NCI-H2171 (cell line): ENCODE measurements at regions not wholly inside any gene's neighbourhood (a gene's known extent, or its start where the extent isn't known, plus 50 kb on each side); places are given as distances from the start of the nearest gene placed in this dataset.
"Not testable (repeated sequence)": the region's sequence is repeated elsewhere in the genome, so short reads cannot be mapped to it uniquely, and the experiment has no call there.

Experiments used
- DNase-seq: peaks from one replicate; lab custom pipeline; 2025; lab: John Stamatoyannopoulos, UW

- not testable (repeated sequence) for DNase-seq
Observed at GRCh38 chr21:27984663-27985325, 1007.9 kb downstream of the LTN1 start.

DNA sequence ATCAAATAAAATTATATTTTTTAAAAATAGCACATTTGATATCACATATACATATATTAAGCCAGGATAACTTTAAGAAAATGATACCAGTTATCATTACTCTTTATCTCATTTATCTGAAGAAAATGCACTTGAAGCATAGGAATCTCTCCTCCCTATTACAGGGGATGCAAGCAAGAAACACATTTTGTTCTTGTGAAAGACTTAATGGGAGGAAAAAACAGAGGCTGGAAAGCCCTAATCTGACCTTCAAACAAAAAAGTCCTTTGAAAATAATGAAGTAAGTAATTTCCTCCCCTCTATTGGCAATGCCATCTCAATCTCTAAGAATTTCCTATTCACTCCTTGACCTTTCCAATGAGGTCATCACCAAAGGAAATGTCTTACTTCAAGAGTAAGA, 1012.6 kb upstream of the ADAMTS5 start:
- DNase-seq = not testable (repeated sequence)

- DNase-seq = no peak
Observed at GRCh38 chr21:27975514-27975913, 1008.6 kb upstream of the ADAMTS5 start.

DNA sequence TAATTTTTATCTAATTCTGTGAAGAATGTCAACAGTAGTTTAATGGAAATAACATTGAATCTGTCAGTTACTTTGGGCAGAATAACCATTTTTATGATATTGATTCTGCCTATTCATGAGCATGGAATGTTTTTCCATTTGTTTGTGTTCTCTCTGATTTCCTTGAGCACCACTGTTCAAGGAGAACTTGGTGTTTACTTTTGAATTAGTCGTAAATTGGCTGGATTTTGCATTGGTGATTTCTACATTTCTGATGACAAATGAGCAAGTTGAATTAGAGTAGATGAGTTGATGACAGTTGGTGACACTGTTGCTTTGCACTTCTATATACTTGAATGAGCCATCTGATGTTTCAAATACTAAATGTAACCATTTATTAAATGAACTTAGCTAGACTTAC, 1007.3 kb upstream of the ADAMTS5 start:
- not testable (repeated sequence) for DNase-seq

DNA sequence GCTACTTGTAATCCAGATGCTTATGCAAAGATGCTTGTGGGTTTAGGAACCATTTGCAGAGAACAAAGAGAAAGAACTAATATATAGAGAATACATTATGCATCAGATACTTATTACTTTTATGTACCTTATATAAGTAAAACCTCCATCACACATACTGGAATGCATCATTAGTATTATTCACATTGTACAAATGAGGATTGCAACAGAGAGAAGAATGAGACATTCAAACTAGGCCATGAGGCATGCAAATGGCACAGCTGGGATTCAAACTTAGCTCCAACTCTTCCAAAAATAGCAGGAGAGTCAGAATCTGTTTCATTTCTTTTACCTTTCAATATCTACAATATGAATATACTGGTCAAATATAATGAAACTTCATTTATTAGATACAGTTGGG, 1001.4 kb upstream of the ADAMTS5 start:
- DNase-seq = not testable (repeated sequence)

DNA sequence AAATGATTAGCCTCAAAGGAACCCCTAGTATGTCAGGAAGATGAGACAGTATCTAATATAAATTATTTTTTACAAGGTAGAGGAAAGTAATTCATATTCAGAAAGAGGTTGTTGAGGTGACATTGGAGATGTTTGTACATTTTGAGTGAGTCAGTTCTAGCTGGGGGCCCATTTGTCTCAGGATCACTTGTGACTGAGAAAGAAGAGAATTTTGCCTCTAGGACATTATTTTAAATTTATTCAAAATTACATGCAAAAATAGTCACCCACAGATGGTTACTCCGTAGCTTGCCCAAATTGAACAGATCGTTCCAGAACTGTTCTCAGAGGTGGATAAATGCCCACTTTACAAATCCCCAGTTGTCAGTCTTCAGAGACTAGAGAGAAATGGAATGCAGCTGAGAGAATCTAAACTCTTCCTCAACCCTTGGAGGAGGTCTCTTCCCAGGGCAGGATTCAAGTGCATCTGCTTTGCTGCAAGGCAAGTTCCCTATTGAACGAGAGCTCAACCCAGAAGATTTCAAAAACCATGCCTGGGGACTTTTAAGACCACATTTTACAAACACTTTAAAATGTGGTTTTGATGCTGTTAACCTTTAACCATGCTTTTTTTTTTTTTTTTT, 987.8 kb upstream of the ADAMTS5 start:
- DNase-seq = no peak

DNA sequence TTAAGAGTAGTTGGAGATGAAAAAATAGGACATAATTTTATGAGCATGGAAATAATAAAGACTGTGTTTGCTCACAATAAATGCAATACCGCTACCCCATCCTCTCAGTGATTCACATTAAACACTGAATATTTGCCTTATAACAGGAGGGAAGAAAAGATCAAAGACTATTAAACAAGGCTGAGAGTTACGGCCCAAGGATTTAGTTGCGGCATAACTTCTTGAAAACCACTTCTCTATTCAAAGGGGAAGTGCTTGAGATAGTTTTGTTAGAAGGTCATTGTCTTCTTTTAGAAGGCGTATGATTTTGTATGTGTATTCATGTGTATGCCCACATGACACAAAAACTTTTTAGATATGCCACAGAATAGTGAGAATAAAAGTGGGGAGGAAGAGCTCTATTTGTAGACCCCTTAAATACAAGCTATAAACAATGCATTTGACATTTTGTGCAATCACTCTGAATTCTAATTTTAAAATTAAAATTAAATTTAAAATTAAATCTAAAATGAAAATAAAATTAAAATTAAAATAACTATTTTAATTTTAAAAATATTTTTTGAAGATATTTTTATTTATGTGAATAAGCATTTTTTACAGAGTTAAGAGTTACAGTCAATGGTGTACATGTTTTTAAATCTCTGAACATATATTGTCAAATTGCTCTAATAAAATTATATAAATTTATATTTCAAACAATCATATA, 986.6 kb upstream of the ADAMTS5 start:
- no peak for DNase-seq

DNA sequence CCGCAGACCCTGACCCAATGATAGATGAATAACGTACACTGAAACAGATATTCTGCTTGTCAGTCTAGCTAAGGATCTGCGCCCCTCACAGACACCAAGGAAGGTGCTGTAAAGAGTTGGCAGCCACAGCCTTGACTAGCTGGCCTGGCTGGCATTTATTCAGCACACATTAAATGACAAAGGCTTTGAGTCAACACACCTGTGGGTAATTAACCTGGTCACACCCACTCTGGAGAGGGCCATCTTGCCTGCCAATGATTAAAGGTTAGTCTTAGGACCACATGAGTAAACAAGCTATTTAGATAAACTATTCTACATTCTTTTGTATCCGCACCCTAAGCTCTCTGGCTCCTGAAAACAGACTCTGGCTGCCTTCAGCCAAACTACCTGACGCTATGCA, 982.2 kb upstream of the ADAMTS5 start:
- DNase-seq = not testable (repeated sequence)

DNA sequence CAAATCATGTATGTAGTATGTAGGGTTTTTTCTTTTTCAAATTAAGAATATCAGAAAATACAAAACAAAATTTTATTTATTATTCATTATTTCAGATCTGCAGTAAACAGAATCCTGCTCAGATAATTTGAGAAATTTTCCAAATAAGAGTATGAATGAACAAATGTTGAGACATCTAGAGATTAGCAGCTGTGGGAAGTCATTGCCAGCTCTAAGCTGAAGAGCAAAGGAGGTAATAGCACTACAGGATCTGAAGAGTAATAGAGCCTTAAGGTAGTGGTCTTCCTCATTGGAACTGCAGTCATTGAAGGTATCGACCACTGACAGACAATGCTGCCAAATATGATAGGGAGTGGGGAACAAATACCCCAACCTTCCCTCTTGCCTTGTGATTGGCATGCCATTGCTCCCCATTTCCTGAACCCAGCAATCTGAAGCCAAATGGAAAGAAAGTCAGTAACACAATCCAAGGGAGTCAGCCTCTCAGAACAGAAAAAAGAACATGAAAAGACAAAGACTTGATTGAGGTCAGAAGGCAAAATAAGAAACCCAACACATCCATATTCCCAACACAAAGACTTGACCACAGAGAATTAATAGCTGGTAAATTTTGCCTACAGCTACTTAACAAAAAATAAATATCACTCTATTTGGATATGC, 963.4 kb upstream of the ADAMTS5 start:
- not testable (repeated sequence) for DNase-seq

- DNase-seq = not testable (repeated sequence)
Observed at GRCh38 chr21:27929179-27929578, 962.3 kb upstream of the ADAMTS5 start.

GRCh38 chr21:27928534-27929115, 961.7 kb upstream of the ADAMTS5 start:
- DNase-seq = not testable (repeated sequence)

DNA sequence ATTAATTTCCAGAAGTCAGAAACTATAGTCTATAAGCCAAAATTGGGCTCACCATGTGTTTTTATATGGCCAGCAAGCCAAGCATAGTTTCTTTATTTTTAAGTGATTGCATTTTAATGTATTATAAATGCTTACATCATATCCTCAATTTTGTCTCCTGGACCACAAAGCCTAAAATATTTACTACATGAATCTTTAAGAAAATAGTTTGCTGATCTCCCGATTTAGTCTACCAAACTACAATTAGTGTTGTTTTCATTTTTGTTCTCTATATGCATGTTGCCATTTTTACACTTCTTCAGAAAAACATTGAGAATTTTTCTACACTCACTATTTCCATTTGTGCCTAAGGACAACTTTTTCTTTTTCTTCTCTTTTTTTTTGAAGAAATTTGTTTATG, 954.5 kb upstream of the ADAMTS5 start:
- DNase-seq = not testable (repeated sequence)

DNA sequence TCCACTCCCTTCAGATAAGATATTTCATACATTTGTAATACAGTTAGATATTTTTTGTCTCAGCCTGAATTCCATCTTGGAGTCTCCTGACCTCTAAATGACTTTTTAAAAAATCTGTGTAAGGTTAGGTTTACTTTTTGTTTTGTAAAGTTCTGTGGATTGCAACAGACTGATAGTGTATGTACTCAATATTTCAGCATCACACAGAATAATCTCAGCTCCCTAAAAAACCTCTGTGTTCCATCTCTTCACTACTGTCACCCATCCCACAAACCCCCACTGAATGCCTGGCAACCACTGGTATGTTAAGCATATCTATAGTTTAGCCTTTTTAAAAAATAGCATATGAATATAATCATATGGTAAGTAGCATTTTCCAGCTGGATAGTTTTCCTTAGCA, 951.1 kb upstream of the ADAMTS5 start:
- DNase-seq = not testable (repeated sequence)

- not testable (repeated sequence) for DNase-seq
Observed at GRCh38 chr21:27916326-27916725, 949.4 kb upstream of the ADAMTS5 start.

DNA sequence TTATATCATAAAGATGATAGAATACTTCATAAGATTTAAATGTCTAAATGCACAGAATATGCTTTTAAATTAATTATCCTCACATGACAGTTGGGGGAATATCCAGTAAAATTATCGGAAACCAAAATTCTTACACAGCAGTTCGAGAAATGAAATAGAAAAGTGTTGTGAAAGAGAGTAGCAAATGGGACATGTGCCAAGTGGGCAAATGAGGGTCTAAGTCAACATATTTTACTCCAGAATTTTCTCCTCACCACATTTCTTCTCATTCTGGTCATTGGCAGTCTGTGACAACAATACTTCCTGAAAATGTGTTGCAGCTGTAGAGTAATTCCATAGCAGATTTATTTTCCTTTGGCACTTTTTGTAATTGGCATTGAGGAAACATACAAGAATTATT, 945.2 kb upstream of the ADAMTS5 start:
- DNase-seq = not testable (repeated sequence)

GRCh38 chr21:27909487-27909886, 942.6 kb upstream of the ADAMTS5 start:
- DNase-seq = not testable (repeated sequence)

GRCh38 chr21:27908816-27909215, 941.9 kb upstream of the ADAMTS5 start:
- not testable (repeated sequence) for DNase-seq

- DNase-seq = not testable (repeated sequence)
Observed at GRCh38 chr21:27902904-27903303, 936.0 kb upstream of the ADAMTS5 start.

- not testable (repeated sequence) for DNase-seq
Observed at GRCh38 chr21:27893619-27894018, 926.7 kb upstream of the ADAMTS5 start.

- DNase-seq = not testable (repeated sequence)
Observed at GRCh38 chr21:27891495-27891894, 924.6 kb upstream of the ADAMTS5 start.

DNA sequence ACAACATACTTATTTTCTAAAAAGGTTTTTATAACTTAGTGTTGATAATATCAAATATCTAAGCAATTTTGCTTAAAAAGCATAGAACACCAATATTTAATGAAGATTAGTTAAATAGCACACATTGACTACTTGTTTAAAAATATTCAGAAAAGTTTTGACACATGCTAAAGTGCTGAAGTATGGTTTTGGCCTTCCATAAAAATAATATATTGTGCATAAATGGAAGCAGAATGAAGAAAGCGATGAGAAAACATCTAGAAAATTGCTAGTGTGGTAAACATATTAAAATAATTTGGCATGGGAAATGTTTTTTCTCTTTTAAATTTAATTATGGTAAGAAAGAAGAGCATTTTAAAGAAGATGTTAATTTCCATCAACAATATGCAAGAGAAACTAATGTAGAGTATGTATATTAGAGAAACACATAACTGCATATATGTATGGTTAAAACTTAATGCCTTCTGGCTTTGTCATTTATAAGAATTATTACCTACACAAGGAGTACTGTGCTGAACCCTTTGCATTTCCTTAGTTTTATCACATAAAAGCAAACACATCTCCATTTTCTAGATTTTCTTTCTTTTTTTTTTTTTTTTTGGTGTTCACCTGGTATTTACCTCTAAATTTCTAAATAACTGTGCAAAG, 921.0 kb upstream of the ADAMTS5 start:
- not testable (repeated sequence) for DNase-seq

DNA sequence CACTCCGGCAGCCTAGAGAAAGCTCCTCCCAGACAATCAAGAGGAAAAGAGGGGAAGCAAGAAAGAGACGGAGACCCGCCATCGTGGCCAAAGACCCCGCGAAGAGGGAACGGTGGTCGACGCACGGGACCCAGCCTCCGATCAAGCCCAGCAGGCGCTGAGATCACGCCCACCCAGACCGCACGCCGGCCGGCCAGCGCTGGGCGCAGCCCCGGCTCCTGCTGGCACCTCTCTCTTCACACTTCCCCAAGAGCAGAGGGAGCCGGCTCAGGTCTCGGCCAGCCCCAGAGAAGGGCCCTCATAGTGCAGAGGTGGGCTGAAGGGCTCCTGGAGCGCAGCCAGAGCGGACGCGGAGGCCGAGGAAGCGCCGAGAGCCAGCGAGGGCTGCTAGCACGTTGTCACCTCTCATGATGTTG, 918.4 kb upstream of the ADAMTS5 start:
- DNase-seq = no peak
